ENCODE measurements at regions not wholly inside any gene's neighbourhood (a gene's known extent, or its start where the extent isn't known, plus 50 kb on each side); places are given as distances from the start of the nearest gene placed in this dataset.

DNA sequence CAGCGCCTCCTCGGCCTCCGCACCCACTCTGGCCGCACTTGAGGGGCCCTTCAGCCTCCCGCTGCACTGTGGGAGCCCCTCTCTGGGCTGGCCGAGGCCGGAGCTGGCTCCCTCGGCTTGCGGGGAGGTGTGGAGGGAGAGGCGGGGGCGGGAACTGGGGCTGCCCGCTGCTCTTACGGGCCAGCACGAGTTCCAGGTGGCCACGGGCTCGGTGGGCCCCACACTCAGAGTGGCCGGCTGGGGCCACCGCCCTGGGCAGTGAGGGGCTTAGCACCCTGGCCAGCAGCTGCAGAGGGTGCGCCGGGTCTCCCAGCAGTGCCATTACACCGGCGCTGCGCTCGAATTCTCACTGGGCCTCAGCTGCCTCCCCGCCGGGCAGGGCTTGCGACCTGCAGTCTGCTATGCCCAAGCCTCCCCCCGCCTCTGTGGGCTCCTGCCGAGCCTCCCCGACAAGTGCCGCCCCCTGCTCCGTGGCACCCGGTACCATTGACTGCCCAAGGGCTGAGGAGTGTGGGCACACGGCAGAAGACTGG lies 167.1 kb upstream of the PLSCR5 start:
- no peak for DNase-seq (ENCODE audit: low spot score)
- no peak for TF ChIP-seq CTCF (IDR thresholded peaks at IDR 0.05; ENCODE audit: extremely low read depth, missing control alignments)

- no peak for DNase-seq (ENCODE audit: low spot score)
- TF ChIP-seq CTCF (IDR thresholded peaks at IDR 0.05; ENCODE audit: extremely low read depth, missing control alignments): no peak
Observed at GRCh38 chr3:146770881-146771280, 165.7 kb upstream of the PLSCR5 start.

DNA sequence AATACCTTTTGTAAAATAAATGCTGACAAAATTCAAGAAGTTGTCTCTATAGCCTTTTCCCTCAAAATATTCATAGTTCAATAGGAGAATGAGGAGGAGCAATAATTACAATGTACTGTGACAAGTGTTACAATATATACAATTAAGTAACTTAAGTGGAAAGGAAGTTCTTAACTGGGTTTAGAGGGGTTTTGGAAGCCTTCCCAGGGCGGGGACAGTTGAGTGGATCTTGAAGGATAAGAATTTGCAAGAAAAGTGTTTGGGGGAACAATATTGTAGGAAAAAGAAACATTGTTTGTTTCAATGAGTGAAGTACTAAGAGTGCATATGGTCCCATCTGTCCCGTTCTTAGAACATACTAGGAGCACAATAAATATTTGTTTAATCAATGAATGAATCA lies 165.2 kb upstream of the PLSCR5 start:
- DNase-seq (ENCODE audit: low spot score): no peak
- TF ChIP-seq CTCF (IDR thresholded peaks at IDR 0.05; ENCODE audit: extremely low read depth, missing control alignments): no peak

- DNase-seq (ENCODE audit: low spot score): no peak
- TF ChIP-seq CTCF (IDR thresholded peaks at IDR 0.05; ENCODE audit: extremely low read depth, missing control alignments): no peak
Observed at GRCh38 chr3:146757759-146758158, 152.6 kb upstream of the PLSCR5 start.

GRCh38 chr3:146750196-146750595 lies 145.1 kb upstream of the PLSCR5 start:
- DNase-seq (ENCODE audit: low spot score): no peak
- no peak for TF ChIP-seq CTCF (IDR thresholded peaks at IDR 0.05; ENCODE audit: extremely low read depth, missing control alignments)

- no peak for DNase-seq (ENCODE audit: low spot score)
- TF ChIP-seq CTCF (IDR thresholded peaks at IDR 0.05; ENCODE audit: extremely low read depth, missing control alignments): no peak
Observed at GRCh38 chr3:146747928-146748327, 142.8 kb upstream of the PLSCR5 start.

DNA sequence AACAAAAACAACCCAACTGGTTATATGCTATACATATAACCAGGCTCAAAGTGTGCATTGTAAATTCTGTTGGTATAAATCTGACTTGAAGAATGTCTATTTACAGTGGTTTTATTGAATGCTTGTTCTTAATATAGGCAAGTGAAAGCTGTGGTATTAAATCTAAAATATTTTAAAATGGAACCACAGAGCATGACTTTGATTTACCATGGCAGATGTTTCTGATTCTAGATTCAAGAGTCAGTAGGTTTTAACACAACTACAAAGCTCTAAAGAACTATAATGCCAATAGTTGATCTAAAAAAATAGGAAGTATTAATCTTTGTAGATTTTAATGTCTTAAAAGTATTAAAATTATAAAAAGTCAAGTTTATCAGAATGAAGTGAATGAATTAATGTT lies 141.9 kb upstream of the PLSCR5 start:
- no peak for DNase-seq (ENCODE audit: low spot score)
- no peak for TF ChIP-seq CTCF (IDR thresholded peaks at IDR 0.05; ENCODE audit: extremely low read depth, missing control alignments)
